Endodermal cell (in vitro differentiated cells): ENCODE measurements at regions not wholly inside any gene's neighbourhood (a gene's known extent, or its start where the extent isn't known, plus 50 kb on each side); places are given as distances from the start of the nearest gene placed in this dataset.
A peak's percentile ranks its signal among the peaks of the same experiment; 100 is the strongest.

Experiments
- DNase-seq: peaks from one replicate; pipeline ENCODE4 v3.0.0-alpha.2; 2017
- H3K27ac ChIP-seq: 2 replicates; pipeline ENCODE4 v1.5.1; 2013; ENCODE audit warnings: mild to moderate bottlenecking, low read depth, low read length, moderate library complexity
- H3K27me3 ChIP-seq: 2 replicates; pipeline ENCODE4 v1.6.1; 2013; ENCODE audit warnings: mild to moderate bottlenecking, low read length, moderate library complexity; ENCODE audit not compliant: insufficient read depth, control insufficient read depth, poor library complexity, severe bottlenecking
- H3K36me3 ChIP-seq: 2 replicates; pipeline ENCODE4 v1.7.0; 2013; ENCODE audit warnings: mild to moderate bottlenecking, low read length, moderate library complexity; ENCODE audit not compliant: control insufficient read depth, insufficient read depth
- H3K4me1 ChIP-seq: one replicate; pipeline ENCODE4 v1.7.0; 2013; ENCODE audit warnings: low read length; ENCODE audit not compliant: control insufficient read depth, insufficient read depth
- H3K4me3 ChIP-seq: 2 replicates; pipeline ENCODE4 v1.5.1; 2013; ENCODE audit warnings: mild to moderate bottlenecking, low read length, moderate library complexity
- H3K9ac ChIP-seq: 2 replicates; pipeline ENCODE4 v1.6.1; 2013; ENCODE audit warnings: mild to moderate bottlenecking, low read length, moderate library complexity; ENCODE audit not compliant: poor library complexity, severe bottlenecking; ENCODE audit errors: extremely low read depth
- H3K9me3 ChIP-seq: 2 replicates; pipeline ENCODE4 v1.6.1; 2013; ENCODE audit warnings: mild to moderate bottlenecking, low read length, moderate library complexity; ENCODE audit not compliant: control insufficient read depth
- H3K27ac Mint-ChIP-seq: 2 replicates; pipeline ENCODE4 v1.8.0; 2020; ENCODE audit warnings: mixed read lengths
- H3K27me3 Mint-ChIP-seq: 2 replicates; pipeline ENCODE4 v1.8.0; 2021; ENCODE audit warnings: mild to moderate bottlenecking, mixed read lengths; ENCODE audit not compliant: insufficient read depth
- H3K36me3 Mint-ChIP-seq: 2 replicates; pipeline ENCODE4 v1.8.0; 2020; ENCODE audit warnings: low read depth, mixed read lengths
- H3K4me1 Mint-ChIP-seq: 2 replicates; pipeline ENCODE4 v1.8.0; 2020; ENCODE audit warnings: mixed read lengths
- H3K4me3 Mint-ChIP-seq: 2 replicates; pipeline ENCODE4 v1.8.0; 2020; ENCODE audit warnings: mild to moderate bottlenecking, moderate library complexity, mixed read lengths
- H3K9me3 Mint-ChIP-seq: 2 replicates; pipeline ENCODE4 v1.8.0; 2020; ENCODE audit warnings: mild to moderate bottlenecking, mixed read lengths
- WGBS, 2 experiments: methylation state at CpG; one replicate each; pipeline versions ENCODE4 v1.1.5 to v1.1.7; 2013; ENCODE audit warnings: missing lambda C conversion rate in 2 of 2, mixed read lengths in 1 of 2; ENCODE audit not compliant: insufficient coverage in 1 of 2, insufficient read length in 1 of 2; 5-methylcytosine and 5-hydroxymethylcytosine counted together
- TF ChIP-seq, protein P1 (sequence below): fragments of 200-600 bp; sonication (generic); conservative IDR thresholded peaks from 2 replicates; pipeline ENCODE4 v1.5.0; 2021; ENCODE audit warnings: antibody characterized with exemption, mild to moderate bottlenecking

DNA sequence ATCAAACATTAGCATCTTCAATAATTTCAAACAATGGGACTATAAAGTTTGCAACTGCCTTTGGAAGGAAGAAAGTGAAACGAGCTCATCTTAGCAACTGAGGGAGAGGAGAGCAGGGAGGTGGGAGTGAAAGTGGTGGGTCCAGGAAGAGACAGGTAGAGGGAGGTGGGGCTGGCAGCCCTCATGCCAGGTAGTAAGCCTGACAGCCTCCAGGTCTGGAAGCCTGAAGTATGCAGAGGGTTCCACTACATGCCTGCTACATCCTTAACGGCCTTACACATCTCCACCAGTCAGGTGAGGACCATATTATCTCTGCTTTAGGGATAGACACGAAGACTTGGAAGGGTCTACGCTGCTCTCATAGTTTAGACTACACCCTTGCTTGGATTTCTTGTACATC is 201.1 kb upstream of the TWIST2 start:
- no peak overlapping the region for H3K9ac ChIP-seq
- DNase-seq, result no peak
- H3K36me3 ChIP-seq, result no peaks in the 10 kb centered on the region
- H3K9me3 ChIP-seq, result no peaks in the 10 kb centered on the region
- Mint-ChIP-seq H3K27ac (no peak overlapping the region), H3K9me3 (no peaks in the 10 kb centered on the region), H3K36me3 (no peaks in the 10 kb centered on the region), H3K4me3 (no peak overlapping the region), H3K27me3 (peaks cover 2% of the 10 kb centered on the region), H3K4me1 (no peaks in the 10 kb centered on the region)
- TF ChIP-seq, protein P1, sequence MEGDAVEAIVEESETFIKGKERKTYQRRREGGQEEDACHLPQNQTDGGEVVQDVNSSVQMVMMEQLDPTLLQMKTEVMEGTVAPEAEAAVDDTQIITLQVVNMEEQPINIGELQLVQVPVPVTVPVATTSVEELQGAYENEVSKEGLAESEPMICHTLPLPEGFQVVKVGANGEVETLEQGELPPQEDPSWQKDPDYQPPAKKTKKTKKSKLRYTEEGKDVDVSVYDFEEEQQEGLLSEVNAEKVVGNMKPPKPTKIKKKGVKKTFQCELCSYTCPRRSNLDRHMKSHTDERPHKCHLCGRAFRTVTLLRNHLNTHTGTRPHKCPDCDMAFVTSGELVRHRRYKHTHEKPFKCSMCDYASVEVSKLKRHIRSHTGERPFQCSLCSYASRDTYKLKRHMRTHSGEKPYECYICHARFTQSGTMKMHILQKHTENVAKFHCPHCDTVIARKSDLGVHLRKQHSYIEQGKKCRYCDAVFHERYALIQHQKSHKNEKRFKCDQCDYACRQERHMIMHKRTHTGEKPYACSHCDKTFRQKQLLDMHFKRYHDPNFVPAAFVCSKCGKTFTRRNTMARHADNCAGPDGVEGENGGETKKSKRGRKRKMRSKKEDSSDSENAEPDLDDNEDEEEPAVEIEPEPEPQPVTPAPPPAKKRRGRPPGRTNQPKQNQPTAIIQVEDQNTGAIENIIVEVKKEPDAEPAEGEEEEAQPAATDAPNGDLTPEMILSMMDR, result no peak
- no peaks in the 10 kb centered on the region for H3K4me1 ChIP-seq
- 90 to 94% methylated on average over 4 of the region's 4 CpGs for WGBS, 2 experiments
- no peak overlapping the region for H3K27ac ChIP-seq
- H3K4me3 ChIP-seq, result no peak overlapping the region
- no peaks in the 10 kb centered on the region for H3K27me3 ChIP-seq

GRCh38 chr2:238649123-238649522 is 198.8 kb upstream of the TWIST2 start:
- Histone ChIP-seq H3K4me1 (no peaks in the 10 kb centered on the region), H3K36me3 (no peaks in the 10 kb centered on the region), H3K9ac (no peak overlapping the region), H3K4me3 (no peak overlapping the region), H3K27me3 (no peaks in the 10 kb centered on the region), H3K27ac (no peak overlapping the region), H3K9me3 (no peaks in the 10 kb centered on the region)
- H3K9me3 Mint-ChIP-seq, result peaks cover 1% of the 10 kb centered on the region
- no peak overlapping the region for H3K4me3 Mint-ChIP-seq
- no peaks in the 10 kb centered on the region for H3K4me1 Mint-ChIP-seq
- WGBS, 2 experiments, result 96 to 100% methylated on average over 2 to 7 of the region's 7 CpGs
- TF ChIP-seq, protein P1, result no peak
- peaks cover 2% of the 10 kb centered on the region for H3K27me3 Mint-ChIP-seq
- H3K27ac Mint-ChIP-seq, result no peak overlapping the region
- H3K36me3 Mint-ChIP-seq, result no peaks in the 10 kb centered on the region
- no peak for DNase-seq

DNA sequence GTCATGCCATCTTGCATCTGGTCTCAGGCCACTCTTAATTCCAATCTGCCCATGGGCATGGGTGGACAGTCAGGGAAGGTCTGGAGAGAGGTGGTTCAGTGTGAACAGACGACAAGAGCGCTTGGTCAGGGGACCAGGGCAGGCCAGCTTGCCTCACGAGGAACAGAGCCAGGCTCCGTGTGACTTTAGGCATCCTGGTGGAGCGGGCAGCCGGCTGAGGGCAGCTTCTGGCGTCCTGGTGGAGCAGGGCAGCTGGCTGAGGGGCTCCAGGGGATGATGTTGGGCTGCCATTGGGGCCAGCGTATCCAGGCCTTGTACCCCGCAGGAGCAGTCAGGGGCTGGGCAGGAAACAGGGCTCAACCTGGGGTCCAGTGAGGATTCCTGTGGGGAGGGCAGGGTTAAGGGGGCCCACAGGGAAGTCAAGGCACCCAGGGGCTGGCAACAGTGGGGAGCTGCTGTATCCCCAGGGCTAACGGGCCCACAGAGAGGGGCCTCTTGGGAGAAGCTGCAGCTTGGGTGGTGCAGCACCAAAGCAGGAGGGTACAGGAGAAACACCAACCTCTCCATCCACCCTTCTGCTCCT is 197.9 kb upstream of the TWIST2 start:
- no peak overlapping the region for H3K27ac Mint-ChIP-seq
- WGBS, 2 experiments, result 88 to 100% methylated on average over 1 to 10 of the region's 10 CpGs
- H3K4me1 Mint-ChIP-seq, result no peaks in the 10 kb centered on the region

More for the DNA sequence above, 197.9 kb upstream of the TWIST2 start:
- H3K9me3 ChIP-seq, result no peaks in the 10 kb centered on the region
- H3K27me3 Mint-ChIP-seq, result peaks cover 2% of the 10 kb centered on the region
- H3K4me1 ChIP-seq, result no peaks in the 10 kb centered on the region
- no peaks in the 10 kb centered on the region for H3K36me3 ChIP-seq
- no peaks in the 10 kb centered on the region for H3K36me3 Mint-ChIP-seq
- no peak overlapping the region for H3K9ac ChIP-seq
- H3K4me3 Mint-ChIP-seq, result no peak overlapping the region
- TF ChIP-seq, protein P1, result no peak
- peak; percentile 22 for DNase-seq
- no peak overlapping the region for H3K4me3 ChIP-seq
- peaks cover 1% of the 10 kb centered on the region for H3K9me3 Mint-ChIP-seq
- no peak overlapping the region for H3K27ac ChIP-seq
- no peaks in the 10 kb centered on the region for H3K27me3 ChIP-seq
